ENCODE measurements at regions not wholly inside any gene's neighbourhood (a gene's known extent, or its start where the extent isn't known, plus 50 kb on each side); places are given as distances from the start of the nearest gene placed in this dataset.

GRCh38 chr14:25118671-25119070 lies 68.7 kb upstream of the STXBP6 start:
- Histone ChIP-seq H3K36me3 (ENCODE audit: insufficient read depth) (no peaks in the 10 kb centered on the region), H4K20me1 (ENCODE audit: insufficient read depth) (no peaks in the 10 kb centered on the region), H3K27ac (no peak overlapping the region), H3K79me2 (ENCODE audit: insufficient read depth, low read depth) (no peaks in the 10 kb centered on the region), H3K4me2 (no peak overlapping the region), H3K4me1 (ENCODE audit: low read depth, poor library complexity, severe bottlenecking) (no peaks in the 10 kb centered on the region), H3K4me3 (IDR thresholded peaks at IDR 0.05; ENCODE audit: insufficient read depth, low read depth, low read length) (no peak overlapping the region), H3K9ac (no peak overlapping the region), H3K27me3 (ENCODE audit: insufficient read depth, low read depth) (no peaks in the 10 kb centered on the region), H2AFZ (ENCODE audit: low read depth) (no peak overlapping the region)
- no peak for TF ChIP-seq CTCF (conservative IDR thresholded peaks at IDR 0.05; ENCODE audit: low read depth, low read length)

DNA sequence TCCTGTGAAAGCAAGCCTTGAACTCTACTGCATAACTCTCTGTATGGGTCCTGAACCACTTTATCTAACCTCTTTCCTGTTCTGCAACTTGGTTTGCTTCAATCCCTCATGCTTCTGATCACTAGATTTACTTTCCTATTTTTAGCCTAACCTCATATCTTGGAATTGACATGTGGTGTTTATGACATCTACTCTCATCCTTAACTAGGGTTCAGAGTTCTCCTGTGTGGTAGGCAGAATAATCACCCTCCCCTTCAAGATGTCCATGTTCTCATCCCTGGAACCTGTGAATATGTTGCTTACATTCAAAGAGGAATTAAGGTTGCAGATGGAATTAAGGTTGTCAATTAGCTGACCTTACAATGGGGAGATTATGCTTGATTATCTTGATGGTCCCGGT lies 67.4 kb upstream of the STXBP6 start:
- Histone ChIP-seq H3K4me3 (IDR thresholded peaks at IDR 0.05; ENCODE audit: insufficient read depth, low read depth, low read length) (no peak overlapping the region), H3K79me2 (ENCODE audit: insufficient read depth, low read depth) (no peaks in the 10 kb centered on the region), H3K27me3 (ENCODE audit: insufficient read depth, low read depth) (no peaks in the 10 kb centered on the region), H3K4me1 (ENCODE audit: low read depth, poor library complexity, severe bottlenecking) (no peaks in the 10 kb centered on the region), H2AFZ (ENCODE audit: low read depth) (no peak overlapping the region), H3K27ac (no peak overlapping the region), H3K9ac (no peak overlapping the region), H3K4me2 (no peak overlapping the region), H3K36me3 (ENCODE audit: insufficient read depth) (no peaks in the 10 kb centered on the region), H4K20me1 (ENCODE audit: insufficient read depth) (no peaks in the 10 kb centered on the region)
- TF ChIP-seq CTCF (conservative IDR thresholded peaks at IDR 0.05; ENCODE audit: low read depth, low read length): no peak

GRCh38 chr14:25116607-25117006 lies 66.7 kb upstream of the STXBP6 start:
- Histone ChIP-seq H3K4me1 (ENCODE audit: low read depth, poor library complexity, severe bottlenecking) (no peaks in the 10 kb centered on the region), H3K4me3 (IDR thresholded peaks at IDR 0.05; ENCODE audit: insufficient read depth, low read depth, low read length) (no peak overlapping the region)

DNA sequence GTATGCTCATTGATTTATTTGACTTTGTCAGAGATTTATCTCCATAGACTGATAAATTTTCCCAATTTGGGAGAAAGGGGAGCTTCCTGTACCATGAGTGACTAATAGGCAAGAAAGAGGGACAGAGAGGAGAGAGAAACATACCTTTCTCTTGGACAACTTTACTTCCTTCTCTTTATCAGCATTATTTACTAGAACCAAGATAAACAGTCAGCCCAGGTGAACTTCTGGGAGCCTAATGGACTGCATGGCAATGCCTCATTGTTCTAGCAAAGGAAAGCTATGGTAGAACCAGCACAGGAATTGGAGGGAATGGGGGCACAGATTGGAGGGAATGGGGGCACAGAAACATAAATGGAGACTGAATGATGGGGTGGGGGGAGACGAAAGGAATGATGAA lies 63.4 kb upstream of the STXBP6 start:
- no peak overlapping the region for H3K4me2 ChIP-seq
- no peak for TF ChIP-seq CTCF (conservative IDR thresholded peaks at IDR 0.05; ENCODE audit: low read depth, low read length)
- no peak overlapping the region for H3K4me3 ChIP-seq (IDR thresholded peaks at IDR 0.05; ENCODE audit: insufficient read depth, low read depth, low read length)
- no peaks in the 10 kb centered on the region for H3K27me3 ChIP-seq (ENCODE audit: insufficient read depth, low read depth)
- no peaks in the 10 kb centered on the region for H4K20me1 ChIP-seq (ENCODE audit: insufficient read depth)
- no peak overlapping the region for H3K27ac ChIP-seq
- no peak overlapping the region for H2AFZ ChIP-seq (ENCODE audit: low read depth)
- H3K36me3 ChIP-seq (ENCODE audit: insufficient read depth): no peaks in the 10 kb centered on the region
- H3K79me2 ChIP-seq (ENCODE audit: insufficient read depth, low read depth): no peaks in the 10 kb centered on the region
- H3K4me1 ChIP-seq (ENCODE audit: low read depth, poor library complexity, severe bottlenecking): no peaks in the 10 kb centered on the region
- no peak overlapping the region for H3K9ac ChIP-seq

More at GRCh38 chr14:25116607-25117006, 66.7 kb upstream of the STXBP6 start:
- Histone ChIP-seq H3K4me2 (no peak overlapping the region), H4K20me1 (ENCODE audit: insufficient read depth) (no peaks in the 10 kb centered on the region), H3K36me3 (ENCODE audit: insufficient read depth) (no peaks in the 10 kb centered on the region), H3K27ac (no peak overlapping the region), H3K9ac (no peak overlapping the region), H3K27me3 (ENCODE audit: insufficient read depth, low read depth) (no peaks in the 10 kb centered on the region), H2AFZ (ENCODE audit: low read depth) (no peak overlapping the region), H3K79me2 (ENCODE audit: insufficient read depth, low read depth) (no peaks in the 10 kb centered on the region)
- no peak for TF ChIP-seq CTCF (conservative IDR thresholded peaks at IDR 0.05; ENCODE audit: low read depth, low read length)
